Testis (tissue), 2 donors: ENCODE measurements at regions not wholly inside any gene's neighbourhood (a gene's known extent, or its start where the extent isn't known, plus 50 kb on each side); places are given as distances from the start of the nearest gene placed in this dataset.

ENCODE experiments used
- POLR2A ChIP-seq: fragments of 450-650 bp; IDR thresholded peaks from one replicate; pipeline ENCODE4 v1.6.1; 2017; ENCODE audit warnings: antibody characterized with exemption, mild to moderate bottlenecking, moderate library complexity
- TF ChIP-seq, protein P1 (sequence below), 3 experiments: fragments of 450-650 bp in 2 of 3; fragments of 200-600 bp in 1 of 3; sonication (generic) in 1 of 3; IDR thresholded peaks; one replicate each; pipeline ENCODE4 v1.5.1; 2016 to 2019; ENCODE audit warnings: antibody characterized with exemption in 3 of 3, mild to moderate bottlenecking in 2 of 3, moderate library complexity in 1 of 3

DNA sequence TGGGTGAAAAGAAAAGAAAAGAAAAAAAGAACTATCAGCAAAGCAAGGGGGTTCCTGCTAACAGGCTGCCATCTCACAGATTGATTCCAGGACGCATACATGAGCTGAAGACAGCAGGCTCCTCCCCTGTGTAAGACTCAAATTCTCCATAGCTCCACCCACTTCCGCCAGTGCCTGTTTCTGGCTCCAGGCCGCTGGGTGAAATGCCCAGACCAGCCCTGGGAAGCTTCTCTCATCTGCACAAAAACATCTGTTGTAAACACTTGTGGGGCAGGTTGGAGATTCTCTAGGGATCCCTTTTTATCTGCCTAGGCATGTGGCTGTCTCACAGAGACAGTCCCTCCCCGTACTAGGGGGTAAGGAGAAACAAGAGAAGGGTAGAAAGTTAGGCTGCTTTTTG is 1054.4 kb upstream of the SPRY2 start:
- TF ChIP-seq, protein P1, sequence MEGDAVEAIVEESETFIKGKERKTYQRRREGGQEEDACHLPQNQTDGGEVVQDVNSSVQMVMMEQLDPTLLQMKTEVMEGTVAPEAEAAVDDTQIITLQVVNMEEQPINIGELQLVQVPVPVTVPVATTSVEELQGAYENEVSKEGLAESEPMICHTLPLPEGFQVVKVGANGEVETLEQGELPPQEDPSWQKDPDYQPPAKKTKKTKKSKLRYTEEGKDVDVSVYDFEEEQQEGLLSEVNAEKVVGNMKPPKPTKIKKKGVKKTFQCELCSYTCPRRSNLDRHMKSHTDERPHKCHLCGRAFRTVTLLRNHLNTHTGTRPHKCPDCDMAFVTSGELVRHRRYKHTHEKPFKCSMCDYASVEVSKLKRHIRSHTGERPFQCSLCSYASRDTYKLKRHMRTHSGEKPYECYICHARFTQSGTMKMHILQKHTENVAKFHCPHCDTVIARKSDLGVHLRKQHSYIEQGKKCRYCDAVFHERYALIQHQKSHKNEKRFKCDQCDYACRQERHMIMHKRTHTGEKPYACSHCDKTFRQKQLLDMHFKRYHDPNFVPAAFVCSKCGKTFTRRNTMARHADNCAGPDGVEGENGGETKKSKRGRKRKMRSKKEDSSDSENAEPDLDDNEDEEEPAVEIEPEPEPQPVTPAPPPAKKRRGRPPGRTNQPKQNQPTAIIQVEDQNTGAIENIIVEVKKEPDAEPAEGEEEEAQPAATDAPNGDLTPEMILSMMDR (IDR thresholded peaks at IDR 0.05) = no peak
- TF ChIP-seq POLR2A = no peak
